GM21423 (cell line): ENCODE measurements at regions not wholly inside any gene's neighbourhood (a gene's known extent, or its start where the extent isn't known, plus 50 kb on each side); places are given as distances from the start of the nearest gene placed in this dataset.
"Not testable (repeated sequence)": the region's sequence is repeated elsewhere in the genome, so short reads cannot be mapped to it uniquely, and the experiment has no call there.

Source experiments
- ATAC-seq: cut with Tn5 transposase; IDR thresholded peaks from one replicate; pipeline ENCODE4 v1.9.1; 2021; ENCODE audit warnings: mild to moderate bottlenecking, moderate library complexity; ENCODE audit not compliant: unreplicated experiment

DNA sequence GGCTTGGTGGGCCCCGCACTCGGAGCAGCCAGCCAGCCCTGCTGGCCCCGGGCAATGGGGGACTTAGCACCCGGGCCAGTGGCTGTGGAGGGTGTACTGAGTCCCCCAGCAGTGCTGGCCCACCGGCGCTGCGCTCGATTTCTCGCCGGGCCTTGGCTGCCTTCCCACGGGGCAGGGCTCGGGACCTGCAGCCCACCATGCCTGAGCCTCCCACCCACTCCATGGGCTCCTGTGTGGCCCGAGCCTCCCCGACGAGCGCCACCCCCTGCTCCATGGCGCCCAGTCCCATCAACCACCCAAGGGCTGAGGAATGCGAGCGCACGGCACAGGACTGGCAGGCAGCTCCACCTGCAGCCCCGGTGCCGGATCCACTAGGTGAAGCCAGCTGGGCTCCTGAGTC lies 202.2 kb downstream of the ZC3H11B start:
- not testable (repeated sequence) for ATAC-seq

DNA sequence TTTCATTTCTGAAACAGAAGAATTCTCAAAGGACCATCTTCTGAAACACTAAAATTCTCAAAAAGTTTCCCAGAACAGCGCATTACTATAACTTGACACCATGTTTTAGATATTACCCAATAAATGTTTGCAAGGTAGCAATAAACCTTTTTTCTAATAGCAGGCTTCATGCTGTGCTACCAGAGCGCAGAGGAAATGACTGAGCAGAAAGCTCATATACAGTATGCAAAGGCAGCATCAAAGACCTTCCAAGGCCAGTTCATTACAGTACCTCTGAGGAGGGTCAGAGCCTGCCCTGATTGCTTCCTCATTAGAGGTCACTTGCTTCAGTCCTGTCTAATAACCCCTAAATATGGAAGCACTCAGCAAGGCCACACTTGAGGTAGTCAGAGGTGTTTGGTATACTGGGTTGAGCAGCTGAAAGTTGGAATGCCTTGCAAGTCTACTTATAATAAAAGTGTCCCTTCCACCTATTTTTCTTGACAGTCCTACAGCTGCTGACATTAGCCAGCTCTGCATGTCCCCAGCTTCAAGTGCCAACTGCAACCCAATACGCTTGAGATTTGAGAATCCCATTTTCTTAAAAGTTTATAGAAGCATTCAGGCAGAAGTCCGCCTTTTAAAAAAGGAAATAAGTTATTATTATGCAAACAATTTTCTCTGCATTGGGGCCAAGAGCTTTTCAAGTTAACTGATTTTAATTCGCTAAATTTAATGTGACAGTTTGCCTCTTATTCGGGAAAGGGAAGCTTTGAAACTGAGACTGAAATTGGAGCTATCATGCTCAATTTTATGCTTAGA lies 207.2 kb downstream of the ZC3H11B start:
- no peak for ATAC-seq

DNA sequence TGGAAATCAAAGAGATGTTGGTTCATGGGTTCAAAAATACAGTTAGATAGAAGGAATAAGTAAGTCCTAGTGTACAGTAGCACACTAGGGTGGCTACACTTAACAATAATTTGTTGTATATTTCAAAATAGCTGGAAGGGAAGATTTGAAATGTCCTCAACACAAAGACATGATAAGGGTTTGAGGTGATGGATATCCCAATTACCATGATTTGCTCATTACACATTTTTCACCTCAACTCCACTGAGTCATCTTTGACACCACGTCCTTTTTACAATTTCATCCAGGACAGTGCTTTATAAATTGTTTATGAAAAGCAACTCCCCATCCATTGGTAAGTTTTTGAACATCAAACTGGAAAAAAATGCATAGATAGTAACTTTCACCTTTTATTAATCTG lies 208.3 kb downstream of the ZC3H11B start:
- ATAC-seq: no peak

DNA sequence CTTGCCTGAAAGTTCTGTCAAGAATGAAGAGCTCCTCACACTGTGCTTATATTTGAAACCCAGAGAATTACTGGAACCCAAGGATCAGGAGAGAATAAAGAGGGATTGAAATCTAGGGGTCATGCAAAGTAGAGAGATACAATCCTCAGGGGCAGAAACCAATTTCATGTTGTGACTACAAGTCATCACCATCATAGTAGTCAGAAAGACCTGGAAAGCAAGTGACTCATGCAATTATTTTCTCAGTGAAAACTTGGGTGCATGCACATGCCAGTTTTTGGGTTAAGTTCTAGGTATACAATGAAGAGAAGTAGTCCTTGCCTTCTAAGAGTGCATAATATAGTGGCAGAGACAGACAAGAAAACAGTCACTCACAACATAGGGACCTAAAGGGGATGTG lies 210.0 kb downstream of the ZC3H11B start:
- ATAC-seq: no peak

DNA sequence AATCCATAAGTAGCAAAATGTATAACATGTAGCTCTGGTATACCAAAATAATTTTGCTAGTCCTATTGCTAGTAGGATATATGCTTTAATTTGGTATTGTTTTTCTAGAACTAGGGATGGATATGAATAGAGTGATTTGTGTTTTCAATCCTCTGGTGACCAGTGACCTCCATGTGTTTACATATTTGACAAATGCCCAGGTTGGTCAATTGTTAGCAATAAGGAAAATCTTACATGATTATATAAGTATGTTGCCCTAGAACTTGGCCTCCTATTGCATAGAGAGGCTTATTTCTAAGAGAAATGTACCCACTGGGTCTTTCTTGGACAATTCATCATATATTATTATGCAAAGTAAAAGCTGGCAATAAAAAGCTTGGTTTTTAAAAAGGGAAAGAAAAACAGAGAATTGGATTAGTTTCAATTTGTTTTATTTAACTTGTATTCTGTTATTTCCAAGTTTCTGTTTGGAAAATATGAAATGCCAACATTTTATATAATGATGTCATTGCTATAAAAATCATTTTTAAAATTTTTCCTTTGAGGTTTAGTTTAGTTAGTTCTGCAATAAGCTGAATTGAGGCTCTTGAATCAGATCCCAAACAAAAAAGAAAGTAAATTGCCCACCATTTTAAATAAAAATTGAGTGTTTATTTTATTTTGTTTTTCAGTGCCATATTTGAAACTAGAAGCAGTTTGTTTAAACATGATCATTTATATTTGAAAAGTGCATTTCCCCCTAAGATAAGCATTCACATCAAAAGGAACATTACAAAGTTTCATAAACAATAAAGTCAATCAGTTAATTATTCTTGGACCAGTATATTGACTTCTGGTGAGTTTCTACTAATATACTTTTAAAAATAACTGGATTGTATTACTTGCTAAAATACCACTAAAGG lies 210.9 kb downstream of the ZC3H11B start:
- no peak for ATAC-seq

DNA sequence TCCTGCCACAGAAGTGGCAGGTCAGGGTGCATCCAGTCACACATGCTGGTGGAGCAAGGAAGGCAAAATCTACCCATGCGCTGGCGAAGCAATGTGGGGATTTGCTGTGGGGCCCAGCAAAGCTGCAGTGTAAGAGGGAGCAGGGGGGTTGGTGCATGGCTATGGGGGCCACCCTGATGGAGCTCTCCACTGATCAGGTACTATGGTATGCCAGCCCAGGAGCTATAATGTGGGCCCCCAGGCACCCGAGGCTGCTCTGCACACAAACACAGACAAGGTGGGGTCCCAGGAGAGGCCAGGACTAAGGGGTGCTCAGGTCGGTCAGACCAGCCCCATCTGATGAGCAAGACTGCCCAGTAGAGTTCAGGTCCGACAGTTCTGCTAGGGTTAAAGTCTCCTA lies 213.5 kb downstream of the ZC3H11B start:
- ATAC-seq: no peak

DNA sequence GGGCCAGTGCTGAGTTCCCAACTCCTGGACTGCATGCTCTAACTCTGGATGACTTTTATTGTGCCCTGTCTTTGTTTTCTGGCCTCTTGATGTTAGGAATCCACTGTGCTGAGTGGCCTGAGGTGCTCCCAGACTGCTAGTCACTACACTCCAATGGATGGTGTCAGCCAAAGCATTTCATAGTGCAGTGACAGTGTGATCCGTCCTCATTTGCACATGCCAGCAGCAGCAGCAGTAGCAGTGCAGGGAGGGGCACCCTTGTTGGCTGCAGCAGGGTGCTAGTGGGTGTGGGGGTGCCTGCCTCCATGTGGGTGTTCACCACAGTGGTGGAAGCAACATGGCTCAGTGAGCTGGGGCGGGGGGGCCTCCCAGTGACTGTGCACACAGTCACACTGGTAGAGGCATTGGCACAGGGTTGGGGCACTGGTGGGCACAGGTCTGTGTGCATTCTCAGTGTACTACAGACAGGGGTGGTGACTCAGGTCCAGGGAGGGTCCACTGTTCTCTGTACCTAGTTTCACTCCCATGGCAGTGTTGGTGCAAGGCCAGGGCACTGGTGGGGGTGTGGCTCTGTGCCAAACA lies 214.0 kb downstream of the ZC3H11B start:
- no peak for ATAC-seq

DNA sequence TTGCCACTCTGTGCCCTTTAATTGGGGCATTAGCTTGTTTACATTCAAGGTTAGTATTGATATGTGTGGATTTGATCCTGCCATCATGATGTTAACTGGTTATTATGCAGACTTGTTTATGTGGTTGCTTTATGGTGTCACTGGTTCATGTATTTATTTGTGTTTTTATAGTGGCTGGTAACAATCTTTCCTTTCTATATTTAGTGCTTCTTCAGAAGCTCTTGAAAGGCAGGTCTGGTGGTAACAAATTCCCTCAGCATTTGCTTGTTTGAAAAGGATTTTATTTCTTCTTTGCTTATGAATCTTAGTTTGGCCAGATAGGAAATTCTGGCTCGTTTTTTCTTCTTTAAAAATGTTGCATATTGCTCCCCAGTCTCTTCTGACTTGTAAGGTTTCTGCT lies 215.4 kb downstream of the ZC3H11B start:
- ATAC-seq: no peak

DNA sequence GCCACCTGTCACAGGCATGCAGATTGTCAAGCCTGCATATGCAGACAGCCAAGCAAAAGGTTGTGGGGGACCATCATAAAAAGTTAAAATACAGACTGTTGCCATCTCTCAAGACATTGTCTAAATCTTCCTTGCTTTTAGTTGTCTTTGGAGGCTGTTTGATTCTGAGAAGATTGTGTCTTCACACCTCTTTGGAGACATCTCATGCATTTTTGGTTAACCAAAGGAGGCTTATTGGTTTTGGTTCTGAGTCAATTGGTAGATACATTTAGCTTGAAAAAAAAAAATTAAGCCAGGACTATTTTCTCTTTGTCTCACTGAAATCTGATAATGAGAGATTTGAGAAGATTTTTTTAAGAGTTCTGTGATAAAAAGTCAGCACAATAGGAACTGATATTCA lies 217.6 kb downstream of the LYPLAL1 start:
- ATAC-seq: no peak

DNA sequence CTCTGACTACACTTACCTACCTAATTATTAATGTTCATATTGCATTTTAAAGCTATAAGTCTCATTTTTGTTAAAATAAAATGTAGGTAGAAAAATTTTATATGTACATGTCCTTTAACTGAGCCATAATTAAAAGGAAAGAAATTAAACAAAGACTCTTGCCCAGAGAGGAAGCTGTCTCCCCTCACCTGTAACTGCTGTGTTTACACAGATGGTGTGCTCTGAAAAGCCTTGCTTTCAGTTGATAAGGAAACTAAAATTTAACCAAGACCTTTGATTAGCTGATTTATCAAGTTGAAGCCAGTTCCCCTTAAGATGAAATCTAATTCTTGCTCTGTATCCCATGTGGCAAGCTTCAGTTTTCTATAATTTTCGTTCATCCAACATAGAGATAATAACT lies 213.5 kb downstream of the LYPLAL1 start:
- no peak for ATAC-seq

DNA sequence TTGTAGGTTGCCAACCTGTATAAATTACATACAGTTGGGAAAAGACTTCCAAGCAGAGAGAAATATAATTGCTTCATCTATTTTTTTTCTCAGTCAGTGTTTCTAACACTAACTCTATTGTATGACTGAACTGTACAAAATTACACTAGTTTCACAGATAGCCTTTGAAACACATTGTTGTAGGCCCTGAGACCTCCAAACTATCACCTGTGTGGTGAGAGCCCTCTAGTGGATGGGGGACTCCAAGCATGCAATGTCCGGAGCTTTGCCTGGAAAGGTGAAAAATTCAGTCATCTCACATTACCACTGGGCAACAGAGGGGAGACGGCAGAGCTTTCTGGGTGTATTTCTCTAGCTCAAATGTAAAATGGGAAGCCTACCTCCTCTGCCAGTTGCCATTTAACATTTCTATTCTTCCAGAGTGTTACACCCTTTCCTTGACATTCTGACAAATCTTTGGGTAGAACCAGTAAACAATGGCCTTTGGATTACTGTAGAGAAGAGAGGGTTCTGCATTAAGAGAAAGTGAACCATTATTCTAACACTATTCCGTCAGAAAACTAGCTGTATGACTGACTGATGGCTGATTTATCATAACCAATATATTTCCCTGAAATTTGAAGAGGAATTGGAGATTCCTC lies 212.2 kb downstream of the LYPLAL1 start:
- ATAC-seq: peak; percentile 94

DNA sequence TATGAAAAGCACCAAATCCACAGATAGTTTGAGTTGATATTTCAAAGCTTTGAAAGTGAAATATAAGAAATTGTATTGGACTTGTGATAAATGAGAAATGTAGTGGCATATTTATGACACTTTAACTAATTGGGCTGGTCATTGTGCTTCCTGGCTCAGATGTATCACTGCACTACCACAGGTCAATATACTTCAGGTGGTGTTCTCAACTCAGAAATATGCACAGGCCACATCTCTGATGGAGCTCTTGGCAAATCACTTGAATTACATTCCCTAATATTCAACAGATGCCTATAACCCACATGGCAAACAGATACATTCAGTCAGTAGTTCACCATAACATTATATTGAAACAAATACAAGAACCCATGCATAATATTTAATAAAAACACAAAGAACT lies 209.6 kb downstream of the LYPLAL1 start:
- no peak for ATAC-seq

DNA sequence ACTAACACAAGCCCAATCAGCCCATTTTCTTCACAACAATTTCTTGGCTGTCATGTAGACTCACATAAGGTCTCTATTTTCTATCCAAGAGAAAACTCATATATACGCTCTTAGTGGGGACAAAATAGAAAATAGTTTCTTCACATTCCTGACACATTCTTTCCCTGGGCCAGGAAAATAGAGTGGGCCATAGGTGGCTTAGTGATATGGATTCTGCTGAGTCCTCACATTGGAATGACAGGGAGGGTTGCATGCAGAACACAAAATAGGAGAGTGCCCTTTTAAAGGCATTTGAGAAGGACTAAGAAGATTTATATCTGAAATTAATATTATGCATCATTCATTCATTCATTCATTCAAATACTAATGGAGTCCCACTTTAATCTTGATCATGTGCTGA lies 207.7 kb downstream of the LYPLAL1 start:
- no peak for ATAC-seq

DNA sequence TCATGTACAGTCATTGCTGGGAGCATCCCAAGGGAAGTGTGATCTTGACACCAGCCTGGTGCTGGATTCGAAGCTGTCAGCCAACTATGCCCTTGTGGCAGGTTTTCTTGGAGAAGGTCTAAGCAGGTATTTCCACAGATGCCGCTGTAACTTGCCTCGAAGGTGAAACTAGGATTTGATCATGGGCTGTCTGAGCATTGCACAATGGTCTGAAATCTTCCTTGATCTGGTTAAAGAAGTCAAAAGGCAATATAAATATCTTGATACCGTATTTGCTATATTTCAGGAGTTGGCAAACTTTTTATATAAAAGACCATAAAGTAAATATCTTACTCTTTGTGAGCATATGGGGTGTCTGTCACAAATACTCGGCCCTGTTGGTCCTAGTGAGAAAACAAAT lies 206.8 kb downstream of the LYPLAL1 start:
- ATAC-seq: no peak

DNA sequence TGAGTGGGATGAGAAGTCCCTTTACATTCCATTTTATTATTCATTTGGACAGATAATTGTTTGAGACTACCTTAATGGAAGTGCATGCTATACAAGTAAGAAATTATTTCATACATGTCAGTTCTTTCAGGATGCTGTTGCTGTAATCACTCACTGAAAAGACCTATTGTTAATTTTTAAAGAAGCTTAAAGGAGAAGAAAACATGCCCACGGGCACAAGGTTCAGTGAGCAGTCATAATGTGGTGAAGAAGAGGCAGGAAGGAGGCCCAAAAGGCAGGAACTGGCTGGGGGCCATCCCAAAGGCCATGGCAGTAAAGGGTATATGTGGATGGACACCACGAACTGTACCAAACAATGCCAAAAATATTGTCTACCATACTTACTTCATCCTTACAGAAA lies 206.0 kb downstream of the LYPLAL1 start:
- ATAC-seq: no peak

DNA sequence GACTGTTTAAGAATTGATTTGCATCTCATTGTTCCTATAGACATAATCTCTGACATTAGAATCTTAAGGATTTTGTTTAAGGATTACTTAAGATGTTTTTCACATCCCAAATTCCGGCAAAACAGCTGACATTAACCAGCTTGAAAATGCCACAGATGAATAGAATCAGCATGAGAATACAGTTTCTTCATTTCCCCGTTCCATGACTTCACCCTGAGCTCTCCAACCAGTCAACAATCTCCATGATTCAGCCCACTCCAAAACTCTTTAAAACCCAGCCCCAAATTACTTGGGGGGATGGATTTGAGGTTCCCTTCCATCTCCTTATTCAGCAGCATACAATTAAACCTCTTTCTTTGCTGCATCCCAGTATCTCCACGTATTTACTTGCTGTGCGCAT lies 201.0 kb downstream of the LYPLAL1 start:
- ATAC-seq: no peak

DNA sequence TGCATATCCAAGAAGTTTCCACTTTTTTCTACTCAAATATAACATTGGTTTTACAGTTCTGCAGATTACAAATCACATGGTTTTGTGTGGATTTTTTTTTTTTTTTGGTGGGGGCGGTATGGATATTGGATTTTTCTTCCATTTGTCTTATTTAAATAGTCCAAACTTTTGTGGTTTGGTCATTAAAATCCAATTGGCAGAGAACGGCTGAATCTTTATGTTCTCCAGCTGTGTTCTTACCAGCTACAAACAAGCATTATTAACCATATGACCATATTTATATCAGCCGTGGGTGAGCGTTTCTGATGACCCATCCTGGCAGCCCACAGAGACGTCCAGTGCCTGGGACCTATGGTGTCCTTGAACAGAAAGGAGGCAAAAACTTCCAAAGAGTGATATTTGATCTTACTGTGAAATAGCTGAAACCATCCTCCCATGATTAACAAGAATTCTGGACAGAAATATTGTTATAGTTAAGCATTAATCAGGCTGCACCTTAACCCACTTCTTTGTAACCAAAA lies 200.4 kb downstream of the LYPLAL1 start:
- ATAC-seq: no peak

DNA sequence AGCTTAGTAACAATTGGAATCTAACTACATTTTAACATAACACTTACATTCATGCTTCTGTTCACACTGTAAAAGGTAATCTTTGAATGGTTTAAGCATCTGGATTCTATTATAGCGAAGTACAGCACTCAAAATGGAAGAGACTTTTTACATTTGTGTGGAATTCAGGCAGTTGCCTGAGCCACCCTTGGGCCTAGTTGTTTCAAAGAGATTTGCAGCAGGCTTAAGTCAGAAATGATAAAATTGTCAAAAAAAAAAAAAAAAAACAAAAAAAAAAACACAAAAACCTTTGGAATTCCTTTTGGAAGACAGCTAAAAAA lies 199.9 kb downstream of the LYPLAL1 start:
- no peak for ATAC-seq

DNA sequence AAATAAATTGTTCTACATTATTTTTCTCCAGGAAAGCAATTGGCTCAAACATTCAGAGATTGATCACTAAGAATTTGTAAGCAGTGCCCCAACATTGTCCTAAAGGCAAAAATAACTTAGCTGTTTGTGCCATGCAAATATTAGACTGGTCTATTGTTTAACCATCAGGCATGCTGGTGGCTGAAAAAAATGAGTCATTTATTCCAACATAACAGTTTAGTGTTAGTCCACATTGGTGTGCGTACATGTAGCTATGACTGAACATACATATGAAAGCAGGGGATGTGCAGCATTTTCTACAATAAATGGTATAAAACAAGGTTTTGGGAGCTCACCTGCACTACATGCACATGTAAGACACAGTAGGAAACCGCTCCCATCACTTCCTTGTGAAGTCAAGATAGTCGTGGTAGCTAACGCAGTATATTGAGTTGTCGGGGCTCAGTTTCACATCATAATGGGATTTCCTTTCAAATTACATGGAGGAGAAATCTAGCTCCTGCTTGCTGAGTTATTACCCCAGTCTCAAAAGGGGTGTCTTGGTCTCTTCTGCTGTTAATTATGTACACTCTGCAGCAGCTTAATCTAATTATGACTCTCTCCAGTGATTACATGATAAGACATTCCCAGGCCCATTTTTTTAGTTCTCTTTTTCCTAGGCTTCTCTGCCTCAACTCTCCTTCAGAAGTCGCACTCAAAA lies 199.4 kb downstream of the LYPLAL1 start:
- ATAC-seq: no peak

DNA sequence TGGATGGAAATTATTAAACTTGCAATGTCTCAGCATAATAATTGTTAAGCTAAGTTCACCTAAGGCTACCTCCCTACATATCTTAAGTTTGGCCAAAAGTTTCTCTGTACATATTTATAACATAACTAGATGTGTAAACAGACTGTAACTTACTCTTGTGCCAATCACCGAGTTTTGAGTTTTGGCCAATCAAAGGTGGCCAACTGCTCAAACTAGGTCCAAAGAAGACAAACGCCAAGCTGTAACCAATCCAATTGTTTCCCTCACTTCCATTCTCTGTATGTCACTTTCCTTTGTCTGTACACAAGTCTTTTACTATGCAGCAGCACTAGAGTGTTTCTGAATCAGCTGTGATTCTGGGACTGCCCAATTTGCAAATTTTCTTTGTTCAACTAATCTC lies 197.8 kb downstream of the LYPLAL1 start:
- no peak for ATAC-seq

DNA sequence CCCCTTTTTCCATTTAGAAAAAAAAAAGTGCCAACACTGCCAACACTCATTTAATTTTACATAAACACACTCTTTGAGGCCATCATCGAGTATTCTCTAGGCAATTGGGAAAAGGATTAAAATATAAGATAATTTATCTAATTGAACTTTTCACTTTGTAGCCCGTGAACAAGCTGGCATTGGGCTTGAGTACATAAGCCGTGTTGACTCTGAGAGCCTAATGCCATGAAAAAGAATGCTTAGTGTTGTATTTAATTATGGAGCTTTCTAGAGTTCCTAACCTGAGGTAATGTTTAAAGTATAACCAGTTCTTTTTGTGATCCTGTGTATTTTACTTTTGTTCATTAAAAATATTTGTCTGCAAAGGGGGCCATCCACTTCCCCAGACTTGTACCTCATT lies 193.8 kb downstream of the LYPLAL1 start:
- no peak for ATAC-seq
